Smooth muscle cell (in vitro differentiated cells): ENCODE measurements at regions not wholly inside any gene's neighbourhood (a gene's known extent, or its start where the extent isn't known, plus 50 kb on each side); places are given as distances from the start of the nearest gene placed in this dataset.

ENCODE experiments used
- DNase-seq: peaks from one replicate; lab custom pipeline; 2025; ENCODE audit not compliant: unreplicated experiment; lab: John Stamatoyannopoulos, UW
- H2AFZ ChIP-seq: fragments of 200-600 bp; sonication (generic); 2 replicates; pipeline ENCODE4 v1.6.0; 2016; ENCODE audit warnings: antibody characterized with exemption, low read depth, mild to moderate bottlenecking
- H3F3A ChIP-seq: fragments of 200-600 bp; sonication (generic); 2 replicates; pipeline ENCODE4 v1.6.0; 2017; ENCODE audit warnings: antibody characterized with exemption, low read depth
- H3K27ac ChIP-seq: fragments of 200-600 bp; sonication (generic); 2 replicates; pipeline ENCODE4 v1.5.1; 2016; ENCODE audit warnings: low read depth, mild to moderate bottlenecking
- H3K27me3 ChIP-seq: fragments of 200-600 bp; sonication (generic); 2 replicates; pipeline ENCODE4 v1.6.1; 2016; ENCODE audit warnings: low read depth, mild to moderate bottlenecking
- H3K36me3 ChIP-seq: fragments of 200-600 bp; sonication (generic); 2 replicates; pipeline ENCODE4 v1.5.1; 2016; ENCODE audit warnings: low read depth
- H3K4me1 ChIP-seq: fragments of 200-600 bp; sonication (generic); 2 replicates; pipeline ENCODE4 v1.5.1; 2016; ENCODE audit warnings: low read depth
- H3K4me2 ChIP-seq: fragments of 200-600 bp; sonication (generic); 2 replicates; pipeline ENCODE4 v1.6.0; 2016; ENCODE audit warnings: mild to moderate bottlenecking
- H3K4me3 ChIP-seq: fragments of 200-600 bp; sonication (generic); 2 replicates; pipeline ENCODE4 v1.5.1; 2016; ENCODE audit warnings: mild to moderate bottlenecking
- H3K79me2 ChIP-seq: fragments of 200-600 bp; sonication (generic); 2 replicates; pipeline ENCODE4 v1.6.0; 2016; ENCODE audit warnings: low read depth, mild to moderate bottlenecking
- H3K9ac ChIP-seq: fragments of 200-600 bp; sonication (generic); 2 replicates; pipeline ENCODE4 v1.6.0; 2016; ENCODE audit warnings: low read depth
- H3K9me3 ChIP-seq: fragments of 200-600 bp; sonication (generic); replicated peaks from 2 replicates; pipeline ENCODE4 v1.5.1; 2016; ENCODE audit warnings: low read depth
- H4K20me1 ChIP-seq: fragments of 200-600 bp; sonication (generic); 2 replicates; pipeline ENCODE4 v1.6.0; 2016; ENCODE audit warnings: low read depth
- CTCF ChIP-seq: fragments of 200-600 bp; sonication (generic); IDR thresholded peaks from 2 replicates; pipeline ENCODE4 v1.5.1; 2017; ENCODE audit warnings: borderline replicate concordance, mild to moderate bottlenecking, antibody characterized with exemption; ENCODE audit not compliant: insufficient read depth, poor library complexity, severe bottlenecking
- WGBS: methylation state at CpG from one replicate; pipeline ENCODE4 v1.1.7; 2016; ENCODE audit warnings: low lambda C conversion rate; 5-methylcytosine and 5-hydroxymethylcytosine counted together

DNA sequence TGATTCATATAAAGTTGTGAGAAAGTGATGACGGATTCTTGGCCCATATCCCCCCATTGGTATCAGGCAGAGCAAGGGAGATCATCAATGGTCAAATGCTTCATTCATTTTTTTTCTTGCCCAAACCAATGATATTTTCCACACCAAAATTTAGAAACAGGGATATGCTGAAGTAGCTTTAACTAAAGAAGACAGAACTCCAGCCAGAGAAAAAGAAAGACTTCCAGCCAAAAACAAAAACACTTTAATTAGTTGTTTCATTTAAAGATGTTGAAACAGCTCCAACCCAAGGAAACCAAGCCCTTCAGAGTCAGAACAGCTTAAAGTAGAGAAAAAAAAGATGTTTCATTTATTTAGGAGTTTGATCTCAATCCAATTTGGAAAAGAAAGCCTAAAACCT lies 358.9 kb upstream of the NBEA start:
- Histone ChIP-seq H3K4me2 (no peak overlapping the region), H2AFZ (no peak overlapping the region), H3K79me2 (peaks cover 3% of the 10 kb centered on the region), H3K27me3 (no peaks in the 10 kb centered on the region), H3K4me1 (no peaks in the 10 kb centered on the region), H3K36me3 (no peaks in the 10 kb centered on the region), H3K9ac (no peak overlapping the region), H3K4me3 (no peak overlapping the region), H3K27ac (no peak overlapping the region), H4K20me1 (no peaks in the 10 kb centered on the region), H3K9me3 (no peaks in the 10 kb centered on the region), H3F3A (no peaks in the 10 kb centered on the region)
- TF ChIP-seq CTCF = no peak
- DNase-seq = no peak
- WGBS = 91% methylated on average over 1 of the region's 1 CpG

DNA sequence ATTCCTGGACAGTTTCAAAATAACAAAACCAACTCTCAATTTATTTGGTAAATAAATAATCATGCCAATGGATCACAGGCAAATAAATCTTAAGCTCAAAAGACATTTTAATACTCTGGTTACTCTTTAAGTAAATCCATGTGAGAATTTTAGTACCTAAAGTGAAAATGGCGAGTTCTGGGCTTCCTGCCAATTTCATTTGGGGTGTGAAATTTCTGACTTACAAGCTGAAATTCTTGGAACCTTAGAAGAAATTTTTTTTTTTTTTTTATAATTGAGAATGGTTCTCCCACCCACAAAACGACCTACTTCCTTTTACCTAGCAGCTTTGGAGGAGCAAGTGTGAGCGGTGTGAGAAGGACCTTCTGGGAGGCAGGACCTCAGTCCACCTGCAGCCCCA lies 354.5 kb upstream of the NBEA start:
- Histone ChIP-seq H3K36me3 (no peaks in the 10 kb centered on the region), H3K4me2 (no peak overlapping the region), H4K20me1 (no peaks in the 10 kb centered on the region), H3K9me3 (no peaks in the 10 kb centered on the region), H3K27me3 (no peaks in the 10 kb centered on the region), H3K79me2 (peaks cover 3% of the 10 kb centered on the region), H3K9ac (no peak overlapping the region), H3K4me1 (no peaks in the 10 kb centered on the region), H2AFZ (no peak overlapping the region), H3K4me3 (no peak overlapping the region), H3F3A (no peaks in the 10 kb centered on the region), H3K27ac (no peak overlapping the region)
- DNase-seq = no peak
- TF ChIP-seq CTCF = no peak
- WGBS = 92% methylated on average over 3 of the region's 3 CpGs

DNA sequence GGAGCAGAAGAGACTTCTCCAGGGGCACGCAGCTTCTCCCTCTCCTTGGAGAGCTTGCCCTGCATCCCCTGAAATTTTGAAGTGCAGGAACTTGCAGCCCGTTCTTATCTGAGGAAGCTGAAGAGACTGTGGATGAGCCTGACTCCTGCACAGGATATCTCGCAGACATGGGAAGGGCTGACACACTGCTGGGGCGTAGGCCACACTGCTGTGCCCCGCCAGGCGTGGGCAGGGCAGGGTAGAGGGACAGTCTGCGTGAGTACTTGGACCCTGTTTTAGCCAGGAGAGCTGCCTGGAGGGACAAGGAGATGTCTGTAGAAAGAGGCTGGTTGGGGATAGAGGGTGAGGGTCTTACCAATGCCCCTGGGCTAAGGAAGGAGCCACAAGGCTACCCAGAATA lies 353.7 kb upstream of the NBEA start:
- H3K27ac ChIP-seq = no peak overlapping the region
- DNase-seq = no peak
- no peak overlapping the region for H3K4me3 ChIP-seq
- 74% methylated on average over 7 of the region's 7 CpGs for WGBS
- H3F3A ChIP-seq = no peaks in the 10 kb centered on the region
- H3K4me2 ChIP-seq = no peak overlapping the region
- TF ChIP-seq CTCF = no peak
- H3K9ac ChIP-seq = no peak overlapping the region
- no peaks in the 10 kb centered on the region for H3K27me3 ChIP-seq
- no peaks in the 10 kb centered on the region for H3K9me3 ChIP-seq
- no peaks in the 10 kb centered on the region for H3K36me3 ChIP-seq
- H3K79me2 ChIP-seq = no peaks in the 10 kb centered on the region
- no peak overlapping the region for H2AFZ ChIP-seq
- no peaks in the 10 kb centered on the region for H3K4me1 ChIP-seq
- no peaks in the 10 kb centered on the region for H4K20me1 ChIP-seq

DNA sequence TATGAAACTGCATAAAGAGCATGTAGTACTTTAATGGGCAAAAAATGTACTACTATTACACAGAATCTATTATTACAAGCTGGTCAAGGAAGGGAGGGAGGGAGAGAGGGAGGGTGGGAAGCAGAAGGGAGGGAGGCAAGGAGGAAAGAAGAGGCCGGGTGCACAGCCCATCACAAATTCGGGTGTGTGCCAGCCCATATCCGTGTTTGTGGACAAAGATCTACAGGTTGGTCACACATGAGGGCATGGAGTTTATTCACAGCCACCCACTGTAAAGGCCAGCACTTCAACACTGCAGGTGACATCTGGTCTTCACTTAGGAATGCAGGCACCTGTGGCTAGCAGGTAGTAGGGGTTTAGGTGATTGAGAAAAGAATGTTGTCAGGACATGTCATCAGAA lies 352.5 kb upstream of the NBEA start:
- H2AFZ ChIP-seq = no peak overlapping the region
- no peaks in the 10 kb centered on the region for H3F3A ChIP-seq
- H3K4me2 ChIP-seq = no peak overlapping the region
- H3K4me1 ChIP-seq = no peaks in the 10 kb centered on the region
- no peaks in the 10 kb centered on the region for H3K79me2 ChIP-seq
- H4K20me1 ChIP-seq = no peaks in the 10 kb centered on the region
- no peak overlapping the region for H3K9ac ChIP-seq
- no peaks in the 10 kb centered on the region for H3K9me3 ChIP-seq
- no peaks in the 10 kb centered on the region for H3K36me3 ChIP-seq
- 91% methylated on average over 3 of the region's 3 CpGs for WGBS
- H3K27me3 ChIP-seq = no peaks in the 10 kb centered on the region
- DNase-seq = no peak
- TF ChIP-seq CTCF = no peak
- no peak overlapping the region for H3K27ac ChIP-seq
- H3K4me3 ChIP-seq = no peak overlapping the region
